HG03196 (cell line): ENCODE measurements at regions not wholly inside any gene's neighbourhood (a gene's known extent, or its start where the extent isn't known, plus 50 kb on each side); places are given as distances from the start of the nearest gene placed in this dataset.

Experiments
- ATAC-seq: cut with Tn5 transposase; IDR thresholded peaks from one replicate; pipeline ENCODE4 v1.9.1; 2021; ENCODE audit not compliant: unreplicated experiment

DNA sequence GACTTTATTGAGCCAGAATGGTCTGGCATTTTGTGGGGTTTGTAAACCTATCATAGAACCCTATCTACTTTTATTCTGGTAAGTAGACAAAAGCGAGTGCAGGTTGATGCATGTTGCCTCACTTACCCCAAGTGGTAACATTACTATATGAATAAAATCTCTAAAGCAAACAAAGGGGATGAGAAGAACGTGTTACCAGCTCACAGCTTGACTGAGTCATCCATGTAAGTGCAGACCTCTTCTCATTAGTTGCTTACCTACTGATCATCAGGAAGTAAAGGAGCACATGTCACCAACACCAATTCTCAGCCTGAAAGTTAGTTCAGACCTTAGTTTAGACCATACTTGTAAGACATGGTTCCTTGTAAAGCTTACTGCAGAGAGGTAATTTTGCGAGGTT lies 1328.3 kb downstream of the C4orf33 start:
- ATAC-seq: no peak

DNA sequence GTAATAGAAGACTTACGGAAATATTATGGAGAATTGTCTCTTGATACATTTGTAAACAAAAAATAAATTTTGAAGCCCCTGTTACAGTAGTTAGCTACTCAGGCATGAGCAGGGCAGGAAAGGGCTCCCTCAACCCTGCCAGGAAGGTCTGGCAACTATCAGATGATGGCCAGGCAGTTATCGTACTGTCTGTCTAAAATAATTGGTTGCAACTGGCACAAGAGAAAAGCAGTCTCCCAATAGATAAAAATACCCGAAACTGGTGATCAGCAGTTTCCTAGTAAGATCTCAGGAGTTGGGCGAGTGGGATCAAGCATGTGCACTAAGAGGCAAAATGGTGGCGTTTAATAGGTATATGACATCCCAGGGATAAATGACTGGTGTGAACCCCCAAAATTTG lies 1336.3 kb downstream of the C4orf33 start:
- no peak for ATAC-seq

DNA sequence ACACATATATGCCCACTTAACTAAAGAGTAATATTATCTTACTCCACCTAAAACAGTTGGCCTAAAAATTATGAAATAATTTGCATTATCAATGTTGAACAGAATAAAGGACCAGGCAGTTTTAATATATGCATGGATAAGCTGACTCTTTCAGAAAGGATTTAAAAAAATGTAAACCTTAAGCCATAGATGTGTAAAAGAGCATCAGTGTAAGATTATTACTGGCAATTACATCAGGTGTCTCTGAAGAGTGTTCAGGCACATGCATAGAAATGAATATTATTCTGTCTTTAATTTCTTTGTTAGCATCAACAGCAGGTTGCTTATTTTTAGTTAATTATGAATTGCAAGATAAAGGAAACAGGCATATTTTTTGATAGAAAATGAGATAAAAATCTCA lies 1353.8 kb downstream of the C4orf33 start:
- no peak for ATAC-seq

- ATAC-seq: no peak
These were observed 1372.4 kb downstream of the C4orf33 start for GRCh38 chr4:130468340-130468739.

GRCh38 chr4:130478406-130478805 lies 1382.5 kb downstream of the C4orf33 start:
- ATAC-seq: no peak

DNA sequence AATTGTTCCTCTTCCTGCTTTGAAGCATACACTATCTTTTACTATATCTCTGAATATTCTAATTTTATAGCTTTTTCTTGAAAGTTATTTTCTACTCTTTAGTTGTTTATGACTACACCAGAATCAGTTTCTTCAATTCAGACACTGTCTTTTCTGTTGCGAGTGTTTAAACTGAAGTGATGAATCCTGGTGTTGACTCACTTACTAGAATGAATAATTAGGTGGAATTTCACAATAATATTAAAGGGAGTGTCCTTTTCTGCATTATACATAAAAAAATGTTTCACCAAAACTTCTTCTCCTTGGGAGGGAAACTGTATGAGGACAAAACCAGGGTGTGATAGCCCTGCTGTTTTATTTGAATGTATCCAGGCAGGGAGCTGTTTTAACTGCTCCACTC lies 1383.1 kb downstream of the C4orf33 start:
- no peak for ATAC-seq

GRCh38 chr4:130479674-130480073 lies 1383.7 kb downstream of the C4orf33 start:
- no peak for ATAC-seq

- no peak for ATAC-seq
These were observed 1388.9 kb downstream of the C4orf33 start for GRCh38 chr4:130484826-130485225.

GRCh38 chr4:130485371-130485770 lies 1389.4 kb downstream of the C4orf33 start:
- ATAC-seq: no peak

DNA sequence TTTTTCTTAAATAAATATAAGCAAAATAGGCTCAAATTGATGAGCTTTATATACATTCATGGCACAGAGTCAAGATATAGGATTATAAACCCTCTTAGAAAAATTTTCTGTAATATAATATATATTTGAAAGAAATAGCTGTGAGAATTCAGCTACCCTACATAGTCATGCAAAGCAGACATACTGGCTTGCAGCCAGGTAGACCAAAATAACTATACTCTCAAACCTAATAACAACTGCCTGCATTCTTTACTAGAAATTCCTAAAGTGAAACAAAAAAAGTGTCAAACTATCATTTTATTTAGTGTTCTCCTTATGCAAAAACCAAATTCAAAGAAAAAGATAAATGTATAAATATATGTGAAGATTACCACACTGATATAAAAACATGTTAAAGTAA lies 1390.2 kb downstream of the C4orf33 start:
- ATAC-seq: no peak

GRCh38 chr4:130486841-130487240 lies 1390.9 kb downstream of the C4orf33 start:
- ATAC-seq: no peak

GRCh38 chr4:130510661-130511060 lies 1414.7 kb downstream of the C4orf33 start:
- ATAC-seq: no peak

GRCh38 chr4:130511776-130512175 lies 1415.8 kb downstream of the C4orf33 start:
- ATAC-seq: no peak

DNA sequence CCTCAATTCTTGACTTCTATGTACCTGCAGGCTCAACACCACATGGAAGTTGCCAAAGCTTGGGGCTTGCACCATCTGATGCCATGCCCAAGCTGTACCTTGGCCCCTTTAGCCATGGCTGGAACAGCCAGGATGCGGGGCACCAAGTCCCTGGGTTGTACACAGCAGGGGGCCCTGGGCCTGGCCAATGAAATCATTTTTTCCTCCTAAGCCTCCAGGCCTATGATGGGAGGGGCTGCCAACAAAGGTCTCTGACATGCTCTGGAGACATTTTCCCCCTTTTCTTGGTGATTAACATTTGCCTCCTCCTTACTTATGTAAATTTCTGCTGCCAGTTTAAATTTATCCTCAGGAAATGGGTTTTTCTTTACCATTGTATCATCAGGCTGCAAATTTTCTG lies 1428.1 kb downstream of the C4orf33 start:
- no peak for ATAC-seq

GRCh38 chr4:130530505-130530904 lies 1434.6 kb downstream of the C4orf33 start:
- ATAC-seq: no peak

GRCh38 chr4:130534651-130535050 lies 1438.7 kb downstream of the C4orf33 start:
- ATAC-seq: no peak

- no peak for ATAC-seq
These were observed 1447.0 kb downstream of the C4orf33 start for GRCh38 chr4:130542953-130543352.

DNA sequence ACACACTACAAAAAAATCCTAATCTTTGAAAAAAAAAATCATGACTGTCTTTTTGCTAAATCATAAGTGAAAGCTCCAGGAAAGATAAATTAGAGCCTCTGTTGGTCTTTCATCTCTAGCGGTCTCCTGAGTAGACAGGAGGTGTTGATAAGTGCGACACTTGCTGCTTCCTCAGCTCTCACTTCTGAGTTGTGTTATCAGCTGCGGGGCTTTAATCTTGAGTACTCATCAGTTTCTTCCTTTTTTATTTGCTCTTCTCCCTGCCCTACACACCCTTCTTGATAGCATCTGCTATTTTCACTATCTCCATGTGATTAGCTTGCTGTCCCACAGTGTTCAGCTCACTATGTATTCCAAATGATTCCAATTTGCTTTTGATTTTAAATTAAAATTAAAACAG lies 1449.2 kb downstream of the C4orf33 start:
- ATAC-seq: no peak

DNA sequence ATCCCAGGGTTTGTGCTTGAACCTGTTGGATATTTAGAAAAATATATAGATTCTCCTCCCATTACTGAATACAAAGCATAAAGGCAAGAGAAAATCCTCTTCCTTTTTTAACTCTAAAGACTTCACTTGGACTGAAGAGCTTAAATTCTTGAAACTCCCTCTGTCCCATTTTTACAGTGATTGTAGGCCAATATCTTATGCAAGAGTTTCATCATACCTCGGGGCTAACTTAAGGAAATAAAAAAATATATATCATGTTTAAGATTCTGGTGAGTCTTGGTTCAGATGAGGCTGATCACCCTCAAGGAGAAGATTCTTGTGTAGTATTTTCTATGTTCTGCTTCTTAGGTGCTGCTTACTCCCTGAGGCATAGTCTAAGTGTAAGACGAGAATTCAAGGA lies 1449.6 kb downstream of the C4orf33 start:
- no peak for ATAC-seq

DNA sequence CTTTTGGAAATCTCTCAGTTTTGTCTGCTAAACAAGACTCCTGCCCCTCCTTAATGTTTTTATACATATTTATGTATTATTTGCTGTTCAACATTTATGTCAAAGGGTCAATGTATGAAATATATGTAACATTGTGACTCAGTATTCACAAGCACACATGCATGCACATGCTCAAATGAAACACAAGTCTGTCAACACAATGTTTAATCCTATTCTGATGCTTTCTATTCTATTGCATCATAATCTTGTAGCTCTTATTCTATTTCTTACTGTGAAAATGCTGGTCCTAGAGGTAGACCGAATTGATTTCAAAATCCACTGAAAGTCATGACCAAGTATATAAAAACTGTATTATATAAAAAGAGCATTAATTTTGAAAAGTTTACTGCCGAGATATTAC lies 1463.3 kb downstream of the C4orf33 start:
- ATAC-seq: no peak

DNA sequence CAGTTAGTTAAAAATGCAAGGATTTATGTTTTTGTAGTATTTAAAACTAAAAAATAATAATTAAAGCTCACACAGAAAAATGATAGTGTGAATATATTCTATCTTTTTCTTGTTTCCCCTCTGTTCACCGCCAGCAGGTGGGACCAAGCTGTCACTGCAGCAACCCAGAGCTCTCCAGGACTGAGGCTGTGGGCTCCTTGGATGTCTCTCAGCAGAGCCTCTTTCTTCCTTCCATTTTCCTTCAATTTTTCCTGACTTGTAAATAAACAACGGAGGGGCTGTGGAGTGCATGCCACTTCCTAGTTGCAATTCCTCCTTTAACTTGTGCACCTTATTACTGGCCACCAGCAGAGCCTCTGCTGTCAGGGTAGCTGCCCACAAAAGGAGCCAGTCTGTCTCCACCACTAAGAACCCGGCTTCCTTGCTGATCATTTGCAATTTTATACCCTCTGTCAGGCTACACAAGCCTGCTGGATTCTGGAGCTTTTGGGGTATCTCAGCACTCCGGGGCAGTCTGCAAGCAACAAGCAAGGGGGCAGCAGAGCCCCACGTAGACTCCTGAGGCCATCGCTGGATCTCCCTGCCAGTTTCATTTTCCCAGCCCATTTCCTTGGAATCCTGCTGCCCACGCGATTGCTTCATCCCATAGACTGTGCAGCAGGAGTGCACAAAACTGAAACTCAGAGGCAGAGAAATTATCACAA lies 1467.4 kb downstream of the C4orf33 start:
- ATAC-seq: no peak

DNA sequence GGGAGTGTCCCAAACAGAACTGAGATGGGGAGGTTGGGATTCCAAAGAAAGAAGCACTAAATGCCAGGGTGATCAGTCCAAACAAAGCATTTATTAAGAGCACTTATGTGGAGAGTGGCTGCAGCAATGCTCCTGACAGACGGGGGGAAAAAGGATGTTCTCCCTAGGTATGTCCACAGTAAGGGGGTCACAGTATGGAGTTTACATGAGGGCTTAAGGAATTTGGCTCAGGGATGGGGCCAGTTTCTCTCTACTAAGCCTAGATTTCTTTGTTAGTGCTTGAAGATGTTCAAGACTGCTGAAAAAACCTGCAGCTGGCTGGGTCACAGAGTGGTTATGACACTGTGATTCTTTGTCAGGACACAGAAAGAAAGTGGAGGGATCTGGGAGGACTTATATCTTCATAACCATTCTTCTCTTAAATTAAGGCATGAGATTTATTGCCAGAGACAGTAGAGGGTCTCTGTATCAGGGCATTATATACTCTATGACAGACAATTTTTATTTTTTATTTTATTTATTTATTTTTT lies 1468.0 kb downstream of the C4orf33 start:
- no peak for ATAC-seq

DNA sequence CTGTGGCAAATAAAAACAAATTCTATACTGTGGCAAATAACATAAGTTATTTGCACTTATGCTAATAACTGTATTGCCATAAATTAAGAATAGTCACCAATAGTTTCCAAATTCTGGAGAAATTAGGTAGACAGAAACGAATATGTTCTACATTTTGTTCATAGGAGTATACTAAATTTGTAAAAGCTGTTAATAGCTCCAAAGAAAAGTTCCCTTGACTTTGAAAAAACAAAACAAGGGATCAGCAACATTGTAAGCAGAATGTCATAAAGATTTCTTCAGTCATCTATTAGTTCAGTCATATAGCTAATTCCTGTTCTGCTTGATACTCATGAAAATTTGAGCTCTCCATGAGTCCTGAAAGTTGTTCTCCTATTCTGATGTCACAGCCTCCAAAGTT lies 1472.8 kb downstream of the C4orf33 start:
- no peak for ATAC-seq
